Activated CD4-positive, CD25-positive, alpha-beta regulatory T cell (primary cell): ENCODE measurements at regions not wholly inside any gene's neighbourhood (a gene's known extent, or its start where the extent isn't known, plus 50 kb on each side); places are given as distances from the start of the nearest gene placed in this dataset.

Source experiments
- DNase-seq, 4 experiments: peaks; one replicate each; lab custom pipeline; 2025; lab: John Stamatoyannopoulos, UW

DNA sequence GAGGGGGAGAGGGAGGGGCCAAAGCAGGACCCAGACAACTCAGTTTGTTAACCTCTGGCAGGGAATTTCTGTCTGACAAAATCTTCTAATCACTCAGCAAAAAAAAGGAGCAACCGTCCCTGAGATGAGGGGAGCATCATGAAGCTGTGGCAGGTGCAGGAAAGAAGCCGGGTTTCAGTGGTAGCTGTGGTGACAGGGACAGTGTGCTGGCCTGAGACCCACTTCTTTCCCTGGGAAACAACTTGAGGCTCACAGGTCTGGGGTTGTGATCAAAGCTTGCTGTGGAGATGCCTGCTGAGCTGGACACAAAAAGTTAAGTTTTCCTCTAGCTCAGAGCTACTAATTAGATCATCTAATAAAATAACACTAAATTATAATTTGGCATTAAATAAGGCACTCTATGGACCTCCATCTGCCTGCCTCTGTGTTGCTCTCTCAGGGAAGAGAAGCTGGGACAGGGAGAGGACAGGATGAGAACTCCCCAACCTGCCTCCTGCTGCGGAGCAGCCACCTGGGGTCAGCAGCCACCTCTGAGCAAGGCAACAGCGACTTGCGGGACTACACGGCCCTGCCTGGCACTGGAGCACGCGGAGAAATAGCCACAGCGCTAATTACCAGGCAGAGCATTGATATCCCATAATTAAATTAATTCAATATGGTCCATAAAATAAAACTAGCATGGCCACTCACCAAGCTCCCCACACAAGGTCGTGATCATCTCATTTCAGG lies 104.6 kb upstream of the TEX51 start:
- no peak for DNase-seq

DNA sequence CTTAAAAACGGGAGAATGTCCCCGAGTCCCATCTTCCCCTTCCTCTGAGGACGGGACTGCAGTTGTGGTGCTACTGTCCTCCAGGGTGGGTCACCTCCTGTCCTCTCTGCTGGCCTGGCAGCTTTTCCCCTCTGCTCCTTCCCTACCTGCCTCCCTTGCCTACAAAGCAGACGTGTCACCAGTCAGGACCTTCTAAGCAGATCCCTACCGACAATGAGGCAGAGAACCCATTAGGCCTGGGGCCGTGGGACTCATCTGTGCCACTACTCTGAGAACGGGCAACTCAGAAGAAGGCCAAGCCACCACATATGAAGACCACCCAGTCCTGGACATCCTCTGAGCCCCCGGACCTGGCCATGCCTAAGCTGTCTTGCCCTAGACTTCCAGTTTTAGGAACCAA lies 103.0 kb upstream of the TEX51 start:
- no peak for DNase-seq

DNA sequence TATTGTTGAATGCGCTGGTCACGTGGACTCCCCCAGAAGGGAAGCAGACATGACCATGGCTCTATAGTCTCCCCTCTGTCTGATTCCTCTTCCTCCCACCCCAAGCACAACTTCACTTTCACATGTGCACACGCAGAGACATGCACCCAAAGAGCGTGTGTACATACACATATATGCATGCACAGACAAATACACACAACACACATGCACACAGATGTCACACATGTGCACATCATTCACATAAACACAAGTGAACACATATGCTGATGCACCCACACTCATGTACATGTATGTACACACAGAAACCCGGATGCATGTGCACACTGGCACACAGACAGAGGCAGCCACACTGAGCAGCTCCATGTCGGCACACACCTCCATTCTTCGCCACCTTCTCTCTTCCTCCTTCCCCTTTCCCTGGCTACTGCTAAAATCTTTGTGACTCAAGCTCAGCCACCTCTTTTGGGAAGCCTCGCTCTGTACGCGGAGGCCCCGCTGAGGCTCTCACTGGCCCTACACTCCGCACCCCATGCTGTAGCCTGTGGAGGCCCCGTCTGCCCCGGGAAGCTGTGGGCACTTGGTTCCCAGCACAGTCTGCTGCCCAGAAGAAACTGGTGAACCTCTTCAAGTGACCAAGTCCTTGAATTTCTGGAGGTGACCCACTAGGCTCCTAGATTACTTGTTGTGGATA lies 101.6 kb upstream of the TEX51 start:
- no peak for DNase-seq

DNA sequence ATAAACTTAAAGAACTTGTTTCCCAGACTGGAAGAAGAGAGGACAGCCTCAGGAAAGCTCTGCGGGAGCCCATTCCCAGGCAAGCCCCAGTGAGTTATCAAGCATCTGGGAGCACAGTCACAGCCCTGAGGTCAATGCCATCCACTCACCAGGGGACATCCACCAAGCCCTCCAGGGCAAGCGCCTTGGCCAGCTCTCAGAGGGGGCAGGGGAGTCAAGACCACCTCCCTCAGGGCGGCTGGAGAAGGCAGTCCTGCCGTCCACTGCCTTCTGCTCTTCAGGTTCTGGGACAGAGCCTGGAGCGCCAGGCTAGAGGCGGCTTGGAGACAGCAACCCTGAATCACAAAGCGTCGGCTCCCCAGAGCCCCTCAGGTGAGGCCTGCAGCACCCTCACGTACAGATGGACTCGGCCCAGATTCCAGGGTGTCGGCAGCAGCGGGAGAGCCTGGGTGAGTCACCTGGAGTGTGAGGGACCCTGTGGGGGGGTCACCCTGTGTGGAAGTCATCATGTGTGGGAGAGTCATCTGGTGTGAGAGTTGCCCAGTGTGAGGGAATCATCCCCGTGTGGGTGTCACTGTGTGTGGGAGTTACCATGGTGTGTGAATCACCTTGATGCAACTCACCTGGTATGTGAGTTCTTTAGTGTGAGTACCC lies 100.9 kb upstream of the TEX51 start:
- DNase-seq = no peak

DNA sequence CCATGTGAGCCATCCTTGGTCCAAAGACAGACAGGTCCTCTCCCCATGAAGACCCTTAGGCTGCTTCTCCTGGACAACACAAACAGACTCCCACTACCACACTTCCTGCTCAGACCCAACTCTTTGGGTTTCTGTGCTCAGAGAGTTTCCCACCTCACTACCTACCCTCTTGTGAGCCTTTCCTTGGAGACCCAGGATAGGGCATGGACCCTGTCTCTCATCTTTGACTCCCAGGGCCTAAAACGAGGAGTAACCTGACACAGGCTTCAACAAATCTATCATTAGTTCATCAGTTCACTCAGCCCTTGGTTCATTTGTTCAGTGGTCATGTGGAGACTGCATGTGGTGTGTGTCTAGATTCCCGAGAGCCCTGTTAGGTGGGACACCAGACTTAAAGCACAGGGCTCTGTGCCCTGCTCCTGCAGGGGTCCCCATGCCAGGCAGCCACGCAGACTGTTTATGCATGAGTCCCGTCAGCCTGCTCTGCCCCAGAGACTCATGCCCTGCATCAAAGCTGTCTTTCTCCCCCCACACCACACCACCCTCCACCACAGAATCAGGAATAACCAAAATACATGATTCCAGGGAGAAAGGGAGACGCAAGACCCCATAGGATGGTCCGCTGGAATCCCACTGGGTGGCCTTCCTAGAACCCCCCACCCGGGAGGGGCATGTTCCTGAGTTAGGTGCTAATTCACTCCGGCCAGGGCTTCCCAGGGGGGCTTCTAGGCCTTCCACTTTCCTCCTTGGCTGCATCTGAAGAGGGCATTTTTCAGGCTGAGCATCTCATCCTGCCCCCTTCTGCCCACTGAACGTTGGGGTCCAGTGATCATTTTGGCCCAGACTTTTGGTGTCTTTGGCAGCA lies 100.2 kb upstream of the TEX51 start:
- no peak for DNase-seq

DNA sequence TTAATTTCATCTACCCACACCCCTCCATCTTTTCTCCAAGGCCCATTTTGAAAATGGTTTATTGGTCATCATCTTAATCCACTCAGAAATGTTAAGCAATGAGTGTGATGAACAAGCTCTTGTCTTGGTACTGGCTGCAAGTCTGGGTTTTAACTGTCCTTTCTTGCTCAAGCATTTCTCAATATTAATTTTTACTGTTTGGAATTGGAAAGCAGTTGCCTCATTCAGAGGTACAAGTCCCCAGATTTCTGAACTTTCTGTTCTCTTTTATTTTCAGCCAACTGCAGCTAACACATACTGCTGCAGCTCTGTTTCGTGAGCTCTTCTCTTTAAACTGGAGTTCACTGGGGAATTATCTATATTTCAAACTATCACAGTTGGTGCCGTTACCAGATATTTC lies 99.4 kb upstream of the TEX51 start:
- no peak for DNase-seq

DNA sequence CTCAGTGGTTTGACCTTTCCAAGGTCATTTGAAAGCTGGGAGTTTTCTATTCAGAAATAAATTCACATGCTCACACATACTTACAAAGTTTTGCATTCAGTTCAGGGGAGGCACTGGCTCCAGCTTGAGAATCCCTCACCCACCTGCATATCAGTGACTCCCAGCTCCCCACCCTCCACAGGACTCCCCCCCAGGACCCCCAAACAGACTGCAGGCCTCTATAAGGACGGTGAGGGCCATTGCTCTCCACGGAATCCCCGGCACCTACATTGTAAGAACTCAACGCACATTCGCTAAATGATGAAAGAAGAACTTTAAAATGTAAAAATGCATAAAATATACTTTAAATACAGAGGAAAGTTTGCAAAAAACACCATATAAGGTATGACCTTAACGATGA lies 97.2 kb upstream of the TEX51 start:
- DNase-seq = no peak

DNA sequence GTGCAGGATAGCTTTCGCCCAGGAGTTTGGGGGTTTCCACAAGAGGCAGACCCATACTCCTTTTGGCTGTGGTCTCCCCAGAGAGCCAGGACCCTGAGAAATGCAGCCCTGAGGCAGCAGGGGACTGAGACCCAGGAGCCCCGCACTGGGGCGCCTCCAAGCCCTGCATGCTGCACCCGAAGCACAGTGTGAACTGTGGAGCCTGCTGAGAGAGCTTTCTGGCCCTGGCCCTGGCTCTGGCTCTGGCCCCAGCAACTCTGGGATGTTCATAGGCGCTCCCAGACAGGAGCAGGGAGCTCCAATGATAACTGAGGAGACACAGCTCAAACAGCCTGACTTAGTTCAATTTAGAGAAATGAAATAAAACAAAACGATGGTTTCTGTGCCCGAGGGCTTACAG lies 96.4 kb upstream of the TEX51 start:
- no peak for DNase-seq

DNA sequence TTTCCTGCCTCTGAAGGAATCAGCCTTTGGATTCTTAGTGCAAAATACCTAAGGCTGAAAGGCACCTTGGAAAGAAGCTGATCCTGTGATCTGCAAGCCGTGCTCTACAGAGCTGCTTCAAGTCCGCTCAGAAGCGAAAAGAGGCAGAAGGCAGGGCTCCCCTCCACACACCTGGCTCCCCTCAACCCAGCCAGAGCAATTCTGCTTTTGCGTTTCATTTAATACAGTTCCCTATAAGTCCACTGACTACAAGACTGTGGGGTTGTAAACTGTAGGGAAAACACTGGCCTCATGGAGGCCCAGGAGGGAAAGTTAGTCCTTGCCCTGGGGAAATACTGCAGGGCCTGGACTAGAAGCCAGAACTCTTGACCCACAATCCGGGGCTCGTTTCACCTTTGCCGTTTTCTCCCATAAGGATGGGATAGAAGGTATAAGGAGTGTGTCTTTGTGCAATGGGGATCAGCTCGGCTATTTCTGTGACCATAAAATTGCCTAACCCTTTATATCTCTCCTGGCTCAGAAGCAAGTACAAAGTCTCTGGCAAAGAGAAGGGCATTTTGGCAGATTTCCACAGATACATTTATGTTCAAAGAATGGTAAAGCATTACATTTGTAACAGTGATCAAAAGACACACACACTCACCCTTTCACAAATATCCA lies 95.8 kb upstream of the TEX51 start:
- DNase-seq = no peak

DNA sequence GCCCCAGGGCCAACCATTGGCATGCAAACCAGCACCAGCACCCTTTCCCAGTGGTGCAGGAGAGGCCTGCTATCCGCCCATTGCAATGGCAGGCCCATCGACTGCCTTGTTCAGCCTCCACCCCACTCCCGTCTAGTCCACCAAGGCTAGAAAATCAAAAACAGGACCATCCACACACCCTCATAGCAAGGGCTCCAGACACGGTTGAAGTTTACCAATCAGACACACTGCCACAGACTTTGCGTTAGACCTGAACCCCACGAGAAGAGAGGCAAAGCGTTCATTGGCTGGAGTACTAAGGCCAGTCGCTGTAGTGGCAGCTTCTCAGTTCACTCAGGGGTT lies 95.3 kb upstream of the TEX51 start:
- DNase-seq = no peak

DNA sequence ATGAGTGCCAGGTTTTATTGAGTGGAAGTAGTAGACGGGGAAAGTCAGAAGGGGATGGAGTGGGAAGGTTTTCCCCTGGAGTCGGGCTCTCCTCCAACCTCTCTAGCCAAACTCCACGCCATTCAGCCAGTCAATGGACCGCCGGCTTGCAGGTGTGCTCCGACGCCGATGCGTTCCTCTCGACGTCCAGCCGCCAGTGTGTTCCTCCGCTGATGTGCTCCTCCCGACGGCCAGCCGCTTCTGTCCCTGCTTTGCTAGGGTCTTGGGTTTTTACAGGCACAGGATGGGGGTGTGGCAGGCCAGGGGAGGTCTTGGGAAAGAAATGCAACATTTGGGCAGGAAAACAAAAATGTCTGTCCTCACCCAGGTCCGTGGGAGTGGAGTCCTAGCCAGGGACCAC lies 94.3 kb upstream of the TEX51 start:
- DNase-seq = no peak

DNA sequence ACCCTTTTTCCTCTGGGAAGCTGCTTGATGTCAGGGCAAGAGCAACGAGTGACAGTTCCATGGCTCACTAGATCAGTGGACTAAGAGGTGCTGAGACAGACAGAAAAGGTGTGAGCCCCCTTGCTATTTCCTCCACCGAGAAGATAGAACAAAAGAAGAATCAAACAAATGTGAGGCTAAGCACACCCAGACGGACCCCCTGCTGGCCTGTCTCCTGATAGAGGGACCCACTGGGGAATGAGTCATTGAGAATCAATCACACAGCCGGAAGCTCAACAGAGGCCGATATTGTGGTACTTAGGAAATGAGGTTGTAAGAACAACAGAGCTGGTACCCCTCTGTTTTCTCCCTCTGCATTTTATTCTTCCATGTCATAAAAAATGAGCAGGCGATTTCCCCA lies 89.8 kb upstream of the TEX51 start:
- no peak for DNase-seq

DNA sequence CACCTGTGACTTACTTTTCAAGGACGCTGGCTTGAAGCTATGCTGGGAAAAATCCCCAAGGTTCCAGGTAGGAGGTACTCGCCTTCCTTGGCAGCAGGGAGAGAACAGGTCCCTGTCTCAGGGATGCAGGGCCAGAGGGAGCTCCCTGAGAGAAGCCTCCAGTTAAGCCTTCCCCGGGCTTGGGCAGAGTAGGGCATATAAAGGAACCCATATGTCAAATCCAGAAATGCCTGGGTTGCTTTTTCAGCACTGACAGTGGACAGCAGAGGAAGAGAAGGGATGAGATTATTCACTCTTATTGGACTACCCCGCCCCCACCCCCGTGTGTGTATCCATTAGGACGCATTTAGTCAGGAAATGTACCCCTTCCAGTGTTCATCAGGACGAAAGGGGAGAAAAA lies 89.3 kb upstream of the TEX51 start:
- DNase-seq = no peak

DNA sequence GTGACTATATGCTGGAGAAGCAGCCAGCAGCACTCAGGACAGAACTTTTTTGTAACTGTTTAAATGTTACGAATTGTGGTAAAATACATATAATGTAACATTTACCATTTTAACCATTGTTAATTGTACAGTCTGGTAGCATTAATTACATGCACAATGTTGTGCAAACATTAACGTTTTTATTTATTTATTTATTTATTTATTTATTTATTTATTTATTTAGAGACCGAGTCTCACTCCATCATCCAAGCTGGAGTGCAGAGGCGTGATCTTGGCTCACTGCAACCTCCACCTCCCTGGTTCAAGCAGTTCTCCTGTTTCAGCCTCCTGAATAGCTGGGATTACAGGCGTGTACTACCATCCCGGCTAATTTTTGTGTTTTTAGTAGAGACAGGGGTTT lies 88.7 kb upstream of the TEX51 start:
- DNase-seq = no peak

DNA sequence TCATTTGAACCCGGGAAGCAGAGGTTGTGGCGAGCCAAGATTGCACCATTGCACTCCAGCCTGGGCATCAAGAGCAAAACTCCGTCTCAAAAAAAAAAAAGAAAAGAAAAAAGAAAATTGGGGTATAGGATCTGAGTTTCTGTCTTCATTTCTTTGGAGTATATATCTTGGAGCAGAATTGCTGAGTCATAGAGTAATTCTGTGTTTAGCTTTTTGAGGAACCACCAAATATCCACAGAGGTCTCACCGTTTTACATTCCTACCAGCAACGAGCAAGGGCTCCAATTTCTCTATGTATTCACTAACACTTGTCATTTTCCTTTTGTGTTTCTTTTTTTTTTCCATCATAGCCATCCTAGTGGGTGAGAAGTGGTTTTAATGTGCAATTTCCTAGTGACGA lies 87.6 kb upstream of the TEX51 start:
- no peak for DNase-seq

DNA sequence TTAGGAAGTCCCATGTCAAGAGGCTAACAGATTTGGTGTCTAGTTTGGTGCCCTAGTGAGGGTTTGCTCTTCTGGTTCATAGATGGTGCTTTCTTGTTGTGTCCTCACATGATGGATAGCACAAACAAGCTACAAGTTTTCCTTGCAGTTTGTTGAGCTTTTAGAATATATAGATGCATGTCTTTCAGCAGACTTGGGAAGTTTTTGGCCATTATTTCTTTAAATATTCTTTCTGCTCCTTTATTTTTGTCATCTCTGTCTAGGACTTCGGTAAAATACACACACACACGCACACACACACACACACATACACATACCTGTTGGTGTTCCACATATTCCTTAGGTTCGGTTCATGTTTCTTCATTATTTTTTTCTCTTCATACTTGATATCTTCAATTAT lies 81.5 kb upstream of the TEX51 start:
- DNase-seq = no peak

DNA sequence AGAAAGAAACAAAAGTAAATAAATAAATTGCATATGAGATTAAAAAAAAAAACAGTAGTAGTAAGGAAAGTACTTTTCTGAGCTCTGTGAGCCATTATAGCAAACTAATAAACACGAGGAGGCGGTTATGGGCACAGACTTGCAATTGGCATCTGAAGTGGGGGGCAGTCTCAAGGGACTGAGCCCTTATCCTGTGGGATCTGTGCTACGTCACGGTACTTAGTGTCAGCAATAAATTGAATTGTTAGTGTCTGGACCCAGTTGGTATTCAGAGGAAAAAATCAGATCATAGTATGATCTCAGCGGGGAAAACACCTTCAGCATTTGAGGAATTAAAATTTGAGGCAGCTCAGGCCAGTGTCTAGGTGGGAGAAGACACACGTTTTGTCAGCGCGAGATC lies 76.6 kb upstream of the TEX51 start:
- no peak for DNase-seq

DNA sequence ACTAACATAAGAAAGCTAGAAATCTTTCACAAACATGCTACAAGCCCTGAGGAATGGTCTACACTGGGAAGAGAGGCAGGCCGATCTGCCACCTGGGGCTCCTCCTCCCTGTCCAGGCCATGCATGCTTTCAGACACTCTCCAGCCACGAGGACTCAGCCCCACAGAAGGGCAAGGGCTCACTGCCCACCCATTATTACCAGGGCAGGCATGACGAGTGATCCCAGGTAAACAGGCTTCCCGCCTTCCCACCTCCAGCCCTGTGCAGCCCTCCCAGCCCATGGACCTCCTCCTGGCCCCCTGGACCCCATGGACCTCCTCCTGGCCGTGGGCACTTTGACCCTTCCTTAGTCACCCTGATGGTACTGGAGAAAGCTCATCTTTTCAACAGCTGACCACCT lies 75.8 kb upstream of the TEX51 start:
- no peak for DNase-seq

DNA sequence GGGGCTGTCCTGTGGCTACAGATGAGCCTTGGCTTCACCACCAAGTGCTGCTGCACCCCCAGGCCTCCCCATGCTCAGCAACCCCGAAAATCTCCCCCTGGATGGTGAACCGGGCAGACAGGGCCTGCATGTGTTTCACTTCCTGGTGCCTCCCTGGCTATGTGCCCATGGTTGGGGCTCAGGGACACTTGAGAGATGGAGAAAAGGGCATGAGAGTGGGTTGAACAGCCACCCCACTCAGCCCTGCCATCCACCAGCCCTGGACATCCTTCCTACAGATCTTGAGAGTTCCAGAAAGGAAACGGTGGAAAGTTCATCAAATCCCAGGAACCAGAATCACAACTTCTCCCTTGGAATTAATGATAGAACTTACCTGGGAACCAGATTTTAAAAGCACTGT lies 74.7 kb upstream of the TEX51 start:
- no peak for DNase-seq

DNA sequence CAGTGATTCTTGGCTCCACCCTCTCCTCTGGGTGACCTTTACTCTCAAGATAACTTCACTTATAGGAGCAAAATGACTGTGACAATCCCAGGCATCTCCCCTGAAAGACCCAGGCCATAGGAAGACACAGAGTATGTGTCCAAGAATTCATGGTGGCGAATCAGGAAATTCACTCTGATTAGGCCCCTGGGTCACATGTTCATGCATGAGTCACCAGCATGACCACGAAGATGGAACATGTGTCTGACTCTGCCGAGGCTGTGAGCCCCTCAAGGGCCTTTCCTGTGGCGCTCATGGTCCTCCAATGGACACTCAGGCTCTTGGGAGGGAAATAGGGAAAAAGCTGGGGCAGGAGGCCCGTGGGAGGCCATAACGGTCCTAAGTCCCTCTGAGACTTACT lies 74.0 kb upstream of the TEX51 start:
- DNase-seq = no peak

DNA sequence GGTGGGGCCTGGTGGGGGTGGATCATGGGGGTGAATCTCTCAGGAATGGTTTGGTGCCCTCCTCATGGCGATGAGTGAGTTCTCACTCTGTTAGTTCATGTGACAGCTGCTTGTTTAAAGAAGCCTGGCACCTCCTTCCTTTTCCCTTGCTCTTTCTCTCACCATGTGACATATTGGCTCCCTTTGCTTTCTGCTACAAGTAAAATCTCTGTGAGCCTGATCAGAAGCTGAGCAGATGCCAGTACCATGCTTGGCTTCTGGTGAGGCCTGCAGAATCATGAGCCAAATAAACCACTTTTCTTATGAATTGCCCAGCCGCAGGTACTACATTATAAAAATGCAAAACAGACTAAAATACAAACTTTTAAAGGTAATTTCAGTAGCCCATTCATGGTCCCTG lies 73.4 kb upstream of the TEX51 start:
- no peak for DNase-seq

DNA sequence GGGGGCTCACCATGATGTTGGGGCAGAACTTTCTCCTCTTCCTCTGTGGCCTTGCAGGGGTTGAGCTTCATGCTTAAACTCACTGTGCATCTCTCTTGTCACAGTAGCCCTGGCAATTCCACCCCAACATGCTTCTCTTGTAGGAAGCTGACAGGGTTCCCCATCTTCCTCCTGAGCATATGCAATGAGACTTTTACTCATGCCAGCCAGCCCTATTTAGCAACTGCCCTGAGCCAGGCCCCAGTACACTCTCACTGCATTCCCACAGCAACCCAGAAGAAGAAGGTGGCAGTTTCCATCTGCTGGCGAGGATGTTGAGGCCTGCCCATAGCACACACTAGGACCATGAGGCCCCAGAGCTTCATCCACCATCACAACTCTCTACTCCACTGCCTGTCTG lies 72.2 kb upstream of the TEX51 start:
- DNase-seq = no peak
